Astrocyte of the spinal cord (primary cell): ENCODE measurements at regions not wholly inside any gene's neighbourhood (a gene's known extent, or its start where the extent isn't known, plus 50 kb on each side); places are given as distances from the start of the nearest gene placed in this dataset.

Source experiments
- DNase-seq: peaks from one replicate; pipeline ENCODE4 v3.0.0; 2011; ENCODE audit warnings: low read depth, low spot score
- H3K4me3 ChIP-seq: 2 replicates; pipeline ENCODE4 v1.5.1; 2011; ENCODE audit warnings: low read depth, mild to moderate bottlenecking, low read length, moderate library complexity
- in situ Hi-C: cut with HindIII; loops from 2 replicates; pipeline ENCODE4 v1.10.0; 2017; ENCODE audit warnings: low sequenced_read_pairs
- TF ChIP-seq, protein P1 (sequence below): IDR thresholded peaks from 2 replicates; pipeline ENCODE4 v1.5.1; 2012; ENCODE audit warnings: low read depth, mild to moderate bottlenecking, low read length, inconsistent platforms

DNA sequence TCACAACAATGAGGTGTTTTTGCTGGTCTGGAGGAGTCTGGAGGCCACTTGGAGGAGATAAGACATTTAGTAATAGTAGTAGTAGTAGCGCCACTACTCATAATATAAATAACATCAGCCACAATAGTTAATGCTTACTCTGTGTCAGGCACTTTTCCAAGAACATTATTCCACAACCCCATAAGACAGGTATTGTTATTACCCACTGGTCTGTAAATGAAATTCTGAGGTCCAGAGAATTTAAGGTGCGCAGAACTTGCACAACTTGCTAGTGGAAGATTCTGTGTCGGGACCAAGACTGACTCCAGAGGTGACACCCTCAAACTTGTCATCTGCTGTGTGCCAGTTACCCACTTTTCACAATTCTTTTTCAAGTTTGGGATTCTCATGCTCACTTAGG lies 106.5 kb downstream of the MRM1 start:
- no peak for DNase-seq
- no peak overlapping the region for H3K4me3 ChIP-seq
- TF ChIP-seq, protein P1, sequence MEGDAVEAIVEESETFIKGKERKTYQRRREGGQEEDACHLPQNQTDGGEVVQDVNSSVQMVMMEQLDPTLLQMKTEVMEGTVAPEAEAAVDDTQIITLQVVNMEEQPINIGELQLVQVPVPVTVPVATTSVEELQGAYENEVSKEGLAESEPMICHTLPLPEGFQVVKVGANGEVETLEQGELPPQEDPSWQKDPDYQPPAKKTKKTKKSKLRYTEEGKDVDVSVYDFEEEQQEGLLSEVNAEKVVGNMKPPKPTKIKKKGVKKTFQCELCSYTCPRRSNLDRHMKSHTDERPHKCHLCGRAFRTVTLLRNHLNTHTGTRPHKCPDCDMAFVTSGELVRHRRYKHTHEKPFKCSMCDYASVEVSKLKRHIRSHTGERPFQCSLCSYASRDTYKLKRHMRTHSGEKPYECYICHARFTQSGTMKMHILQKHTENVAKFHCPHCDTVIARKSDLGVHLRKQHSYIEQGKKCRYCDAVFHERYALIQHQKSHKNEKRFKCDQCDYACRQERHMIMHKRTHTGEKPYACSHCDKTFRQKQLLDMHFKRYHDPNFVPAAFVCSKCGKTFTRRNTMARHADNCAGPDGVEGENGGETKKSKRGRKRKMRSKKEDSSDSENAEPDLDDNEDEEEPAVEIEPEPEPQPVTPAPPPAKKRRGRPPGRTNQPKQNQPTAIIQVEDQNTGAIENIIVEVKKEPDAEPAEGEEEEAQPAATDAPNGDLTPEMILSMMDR = no peak
- in situ Hi-C loops = no loop called here

GRCh38 chr17:36714789-36715188 lies 113.4 kb downstream of the MRM1 start:
- no peak overlapping the region for H3K4me3 ChIP-seq
- in situ Hi-C loops = no loop called here
- no peak for DNase-seq
- TF ChIP-seq, protein P1 = no peak

GRCh38 chr17:36715951-36716350 lies 114.6 kb downstream of the MRM1 start:
- no peak overlapping the region for H3K4me3 ChIP-seq
- in situ Hi-C loops = no loop called here
- TF ChIP-seq, protein P1 = no peak
- DNase-seq = no peak

GRCh38 chr17:36717088-36717487 lies 115.7 kb downstream of the MRM1 start:
- in situ Hi-C loops = no loop called here
- TF ChIP-seq, protein P1 = no peak
- no peak overlapping the region for H3K4me3 ChIP-seq
- no peak for DNase-seq

DNA sequence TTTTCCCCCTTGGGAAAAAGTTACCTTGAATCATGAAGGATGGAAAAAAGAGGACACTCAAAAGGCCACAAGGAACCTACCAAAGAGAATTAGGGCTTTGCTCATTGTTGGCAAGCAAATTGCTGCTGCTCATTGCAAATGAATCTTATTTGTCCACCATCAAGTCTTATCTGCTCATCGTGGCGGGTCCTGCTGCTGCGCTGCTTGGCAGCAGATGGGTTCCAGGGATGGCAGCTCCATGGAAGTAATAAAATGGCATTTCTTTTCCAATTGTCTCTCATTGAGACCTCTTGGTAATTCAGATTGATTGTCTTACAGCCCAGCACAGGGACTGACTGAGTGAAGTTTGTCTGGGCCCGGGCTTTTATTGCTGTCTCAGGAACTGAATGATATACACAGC lies 118.7 kb downstream of the MRM1 start:
- no peak overlapping the region for H3K4me3 ChIP-seq
- DNase-seq = no peak
- in situ Hi-C loops = no loop called here
- TF ChIP-seq, protein P1 = no peak

DNA sequence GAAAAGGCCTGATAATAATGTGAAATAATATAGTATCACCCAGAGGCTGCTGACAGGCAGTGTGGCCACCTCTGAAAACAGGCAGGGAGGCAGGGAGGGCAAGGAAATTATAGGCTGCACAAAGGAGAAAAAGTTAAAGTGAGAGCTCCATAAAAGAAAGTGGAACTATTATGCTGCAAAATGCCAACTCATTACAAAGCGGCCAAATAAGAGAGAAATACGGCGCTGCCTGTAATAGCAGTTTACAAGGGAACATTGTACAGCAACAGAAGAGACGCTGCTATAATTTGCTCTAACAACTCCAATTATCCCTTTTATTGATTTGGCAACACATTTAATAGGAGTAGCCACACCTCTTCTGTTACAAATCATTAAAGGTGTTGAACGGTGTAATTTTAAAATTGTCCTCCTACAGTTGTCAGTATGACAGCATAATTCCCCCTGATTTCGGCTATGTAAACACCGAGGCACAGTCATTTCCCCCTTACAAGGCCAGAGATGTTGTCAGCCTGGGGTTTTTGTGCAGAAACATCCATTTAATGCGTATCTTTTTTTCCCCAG lies 120.3 kb downstream of the MRM1 start:
- peak overlapping the region; percentile 29 for H3K4me3 ChIP-seq
- no peak for DNase-seq
- in situ Hi-C loops = no loop called here
- TF ChIP-seq, protein P1 = no peak
